Erythroblast (primary cell): ENCODE measurements at regions not wholly inside any gene's neighbourhood (a gene's known extent, or its start where the extent isn't known, plus 50 kb on each side); places are given as distances from the start of the nearest gene placed in this dataset.

ENCODE experiments used
- GATA1 ChIP-seq: IDR thresholded peaks from 2 replicates; pipeline ENCODE4 v1.6.1; 2011; ENCODE audit warnings: low read depth, mild to moderate bottlenecking, control low read depth, low read length, moderate library complexity
- POLR2A ChIP-seq: IDR thresholded peaks from 2 replicates; pipeline ENCODE4 v1.6.1; 2011; ENCODE audit warnings: mild to moderate bottlenecking, low read length

DNA sequence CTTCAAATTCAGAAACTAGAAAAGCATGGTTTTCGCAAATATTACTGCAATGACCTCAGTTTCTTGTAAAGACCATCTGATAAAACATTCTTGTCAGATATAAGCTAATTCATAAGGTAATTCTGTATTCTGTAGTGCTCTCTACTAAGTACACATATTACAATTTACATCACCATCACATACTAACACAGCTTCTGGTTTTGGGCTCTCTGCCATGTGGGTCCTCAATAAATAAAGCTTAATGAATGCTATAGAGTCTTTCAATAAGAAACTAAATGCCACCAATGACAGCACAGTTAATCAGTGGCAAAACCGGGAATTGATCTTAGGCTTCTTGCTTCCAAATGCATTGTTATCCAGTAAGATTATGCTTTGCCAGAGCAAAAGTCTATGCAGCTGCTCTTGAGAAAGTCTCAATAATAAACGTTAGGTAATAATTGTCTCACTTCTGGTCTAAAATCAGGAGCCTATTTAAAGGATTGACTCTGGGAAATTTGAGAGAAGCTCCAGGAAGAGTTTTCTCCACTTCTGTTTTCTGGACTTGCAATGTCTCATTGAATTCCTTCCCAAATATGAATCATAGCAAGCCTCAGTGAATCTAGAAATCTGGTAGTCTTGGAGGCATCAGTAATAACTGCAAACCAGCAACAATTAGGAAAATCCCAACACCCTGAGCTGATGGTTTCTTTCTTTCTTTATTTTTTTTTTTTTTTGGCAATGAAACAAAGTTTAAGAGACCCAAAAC lies 67.9 kb upstream of the RAPGEF4 start:
- TF ChIP-seq POLR2A: no peak
- TF ChIP-seq GATA1: no peak
